Endothelial cell of umbilical vein (primary cell): ENCODE measurements at regions not wholly inside any gene's neighbourhood (a gene's known extent, or its start where the extent isn't known, plus 50 kb on each side); places are given as distances from the start of the nearest gene placed in this dataset.

Experiments
- BruUV-seq: library from RNA; stranded (reverse); fragments of 400-500 nt; replicated peaks from 2 replicates; lab custom pipeline; 2021; lab: Mats Ljungman, UMichigan
- CTCF ChIA-PET: fragments of 300-600, 350-600 bp; sonication (Branson Sonifier 250); formaldehyde crosslinking; loops from one replicate; lab custom pipeline; 2021; ENCODE audit warnings: antibody characterized with exemption, inconsistent platforms; lab: Charles Lee
- POLR2A ChIA-PET: fragments of 300-600, 350-600 bp; sonication (Branson Sonifier 250); formaldehyde crosslinking; loops from one replicate; lab custom pipeline; 2021; ENCODE audit warnings: antibody characterized with exemption, inconsistent platforms; lab: Charles Lee
- DNase-seq: peaks from one replicate; pipeline ENCODE4 v3.0.0-alpha.2; 2011; ENCODE audit warnings: low read depth, low spot score
- FAIRE-seq: peaks from 2 replicates; lab custom pipeline; 2011; peaks lifted over from hg19 to GRCh38; lab: Jason Lieb, UNC
- H2AFZ ChIP-seq: 2 replicates; pipeline ENCODE4 v1.6.0; 2012; ENCODE audit warnings: low read depth, low read length, control low read depth, inconsistent platforms
- H3K27ac ChIP-seq: 2 replicates; pipeline ENCODE4 v1.5.1; 2011; ENCODE audit warnings: low read depth, mild to moderate bottlenecking, control low read depth, low read length, moderate library complexity; ENCODE audit not compliant: insufficient read depth
- H3K27me3 ChIP-seq, 2 experiments: 2 replicates each; pipeline versions ENCODE4 v1.6.0 to v1.6.1; 2011; ENCODE audit warnings: low read length in 2 of 2, mixed read lengths in 1 of 2; ENCODE audit not compliant: control insufficient read depth in 2 of 2, insufficient read depth in 2 of 2
- H3K36me3 ChIP-seq, 2 experiments: 2 replicates in 1 of 2; 3 replicates in 1 of 2; pipeline ENCODE4 v1.5.1; 2011; ENCODE audit warnings: low read length in 2 of 2, mild to moderate bottlenecking in 1 of 2, moderate library complexity in 1 of 2; ENCODE audit not compliant: control insufficient read depth in 2 of 2, insufficient read depth in 2 of 2; ENCODE audit errors: extremely low read depth in 1 of 2
- H3K4me1 ChIP-seq: 3 replicates; pipeline ENCODE4 v1.5.1; 2011; ENCODE audit warnings: mild to moderate bottlenecking, low read length; ENCODE audit not compliant: control insufficient read depth, insufficient read depth; ENCODE audit errors: extremely low read depth
- H3K4me2 ChIP-seq: 2 replicates; pipeline ENCODE4 v1.6.1; 2011; ENCODE audit warnings: low read length, control low read depth, mixed read lengths; ENCODE audit not compliant: insufficient read depth
- H3K4me3 ChIP-seq, 3 experiments: fragments of 200-600 bp in 1 of 3; sonication (generic), shearing (Covaris generic) in 1 of 3; replicated peaks in 1 of 3; 2 replicates each; pipeline ENCODE4 v1.5.1; 2011 to 2016; ENCODE audit warnings: control low read depth in 3 of 3, low read length in 3 of 3, mild to moderate bottlenecking in 2 of 3, inconsistent platforms in 1 of 3, low read depth in 1 of 3, moderate library complexity in 1 of 3; ENCODE audit not compliant: insufficient read depth in 1 of 3
- H3K79me2 ChIP-seq: 2 replicates; pipeline ENCODE4 v1.6.0; 2012; ENCODE audit warnings: low read length, inconsistent platforms; ENCODE audit not compliant: control insufficient read depth, insufficient read depth
- H3K9ac ChIP-seq: replicated peaks from 2 replicates; pipeline ENCODE3; 2011; ENCODE audit warnings: low read length, control low read depth; ENCODE audit not compliant: insufficient read depth; ENCODE audit errors: extremely low read depth
- H3K9me1 ChIP-seq: replicated peaks from 3 replicates; pipeline ENCODE4 v1.6.0; 2011; ENCODE audit warnings: mild to moderate bottlenecking, low read length; ENCODE audit not compliant: control insufficient read depth, insufficient read depth; ENCODE audit errors: extremely low read depth
- H3K9me3 ChIP-seq: replicated peaks from 2 replicates; pipeline ENCODE4 v1.5.1; 2012; ENCODE audit warnings: low read length, inconsistent platforms; ENCODE audit not compliant: control insufficient read depth, insufficient read depth
- H4K20me1 ChIP-seq: replicated peaks from 2 replicates; pipeline ENCODE3; 2011; ENCODE audit warnings: mild to moderate bottlenecking, low read length; ENCODE audit not compliant: control insufficient read depth, insufficient read depth; ENCODE audit errors: extremely low read depth
- CTCF ChIP-seq, 2 donors: IDR thresholded peaks; 1 replicate in 1 of 2; 2 replicates in 1 of 2; pipeline ENCODE4 v1.5.1; 2011; ENCODE audit warnings: low read length in 2 of 2, mild to moderate bottlenecking in 2 of 2, moderate library complexity in 2 of 2, control low read depth in 1 of 2, inconsistent platforms in 1 of 2, low read depth in 1 of 2; ENCODE audit not compliant: insufficient read depth in 1 of 2; ENCODE audit errors: extremely low read depth in 1 of 2
- EZH2 ChIP-seq: IDR thresholded peaks from 2 replicates; pipeline ENCODE4 v1.6.1; 2012; ENCODE audit warnings: borderline replicate concordance, low read depth, mild to moderate bottlenecking, moderate library complexity, low read length, inconsistent platforms; ENCODE audit not compliant: severe bottlenecking
- FOS ChIP-seq: IDR thresholded peaks from 2 replicates; pipeline ENCODE4 v1.6.1; 2011; ENCODE audit warnings: mild to moderate bottlenecking, low read length, moderate library complexity, borderline replicate concordance; ENCODE audit not compliant: insufficient read depth
- GATA2 ChIP-seq: IDR thresholded peaks from 2 replicates; pipeline ENCODE4 v1.7.0; 2011; ENCODE audit warnings: low read depth, mild to moderate bottlenecking, moderate library complexity, mixed read lengths, low read length; ENCODE audit not compliant: insufficient read length, insufficient read depth
- JUN ChIP-seq: IDR thresholded peaks from 2 replicates; pipeline ENCODE4 v1.6.1; 2011; ENCODE audit warnings: borderline replicate concordance, low read depth; ENCODE audit not compliant: insufficient read length, insufficient read depth
- MAX ChIP-seq: IDR thresholded peaks from 2 replicates; pipeline ENCODE4 v1.6.1; 2011; ENCODE audit not compliant: insufficient read depth, insufficient read length
- MYC ChIP-seq: IDR thresholded peaks from one replicate; pipeline ENCODE4 v1.6.1; 2011; ENCODE audit warnings: mild to moderate bottlenecking, low read depth, low read length
- POLR2A ChIP-seq: IDR thresholded peaks from 2 replicates; pipeline ENCODE4 v1.6.1; 2012; ENCODE audit warnings: low read depth, mild to moderate bottlenecking, control low read depth, low read length
- POLR2AphosphoS5 ChIP-seq: IDR thresholded peaks from 2 replicates; pipeline ENCODE4 v1.6.1; 2012; ENCODE audit warnings: low read depth, mild to moderate bottlenecking, control low read depth, low read length, moderate library complexity; ENCODE audit not compliant: insufficient read depth
- dilution Hi-C: fragments of 300-500 bp; cut with MboI; formaldehyde crosslinking; loops from one replicate; pipeline ENCODE4 v1.15.0; 2019; ENCODE audit warnings: low sequenced_read_pairs; ENCODE audit not compliant: extremely low pct_ligation_motif_present
- intact Hi-C: fragments of 100-400 bp; cut with micrococcal nuclease; formaldehyde crosslinking; loops from one replicate; pipeline ENCODE4 v1.10.0; 2022

- no peaks in the 10 kb centered on the region for H3K27me3 ChIP-seq
- dilution Hi-C loops, result no loop called here
Measured at GRCh38 chr7:84627250-84627649, 432.7 kb upstream of the SEMA3A start.

More at GRCh38 chr7:84627250-84627649, 432.7 kb upstream of the SEMA3A start:
- intact Hi-C loops, result no loop called here
- H4K20me1 ChIP-seq, result no peaks in the 10 kb centered on the region
- H3K9me3 ChIP-seq, result no peaks in the 10 kb centered on the region
- no TSS peak for BruUV-seq
- no peak overlapping the region for H3K4me3 ChIP-seq
- H3K9ac ChIP-seq, result no peak overlapping the region
- DNase-seq (no peak), FAIRE-seq (no peak)
- H3K9me1 ChIP-seq, result no peaks in the 10 kb centered on the region
- no peaks in the 10 kb centered on the region for H3K4me1 ChIP-seq
- POLR2A ChIA-PET, result no interaction called here
- H3K36me3 ChIP-seq, result no peaks in the 10 kb centered on the region
- no peaks in the 10 kb centered on the region for H3K79me2 ChIP-seq
- TF ChIP-seq POLR2A (no peak), JUN (no peak), MYC (no peak), MAX (no peak), EZH2 (no peak), POLR2AphosphoS5 (no peak), FOS (no peak), GATA2 (no peak), CTCF (IDR thresholded peaks at IDR 0.05; ENCODE audit: extremely low read depth in 1 of 2, insufficient read depth in 1 of 2, low read depth in 1 of 2, low read length in 2 of 2) (no peak)
- H2AFZ ChIP-seq, result no peak overlapping the region
- CTCF ChIA-PET, result interaction anchor here (0.6 kb wide), 1 partner anchor 9 kb away, joined by 4 read pairs; no protein-coding TSS in a partner anchor
- H3K27ac ChIP-seq, result no peak overlapping the region
- no peak overlapping the region for H3K4me2 ChIP-seq
